Endodermal cell (in vitro differentiated cells): ENCODE measurements at regions not wholly inside any gene's neighbourhood (a gene's known extent, or its start where the extent isn't known, plus 50 kb on each side); places are given as distances from the start of the nearest gene placed in this dataset.

Experiments used
- DNase-seq: peaks from one replicate; pipeline ENCODE4 v3.0.0-alpha.2; 2017
- H3K27ac ChIP-seq: 2 replicates; pipeline ENCODE4 v1.5.1; 2013; ENCODE audit warnings: mild to moderate bottlenecking, low read depth, low read length, moderate library complexity
- H3K27me3 ChIP-seq: 2 replicates; pipeline ENCODE4 v1.6.1; 2013; ENCODE audit warnings: mild to moderate bottlenecking, low read length, moderate library complexity; ENCODE audit not compliant: insufficient read depth, control insufficient read depth, poor library complexity, severe bottlenecking
- H3K36me3 ChIP-seq: 2 replicates; pipeline ENCODE4 v1.7.0; 2013; ENCODE audit warnings: mild to moderate bottlenecking, low read length, moderate library complexity; ENCODE audit not compliant: control insufficient read depth, insufficient read depth
- H3K4me1 ChIP-seq: one replicate; pipeline ENCODE4 v1.7.0; 2013; ENCODE audit warnings: low read length; ENCODE audit not compliant: control insufficient read depth, insufficient read depth
- H3K4me3 ChIP-seq: 2 replicates; pipeline ENCODE4 v1.5.1; 2013; ENCODE audit warnings: mild to moderate bottlenecking, low read length, moderate library complexity
- H3K9ac ChIP-seq: 2 replicates; pipeline ENCODE4 v1.6.1; 2013; ENCODE audit warnings: mild to moderate bottlenecking, low read length, moderate library complexity; ENCODE audit not compliant: poor library complexity, severe bottlenecking; ENCODE audit errors: extremely low read depth
- H3K9me3 ChIP-seq: 2 replicates; pipeline ENCODE4 v1.6.1; 2013; ENCODE audit warnings: mild to moderate bottlenecking, low read length, moderate library complexity; ENCODE audit not compliant: control insufficient read depth
- H3K27ac Mint-ChIP-seq: 2 replicates; pipeline ENCODE4 v1.8.0; 2020; ENCODE audit warnings: mixed read lengths
- H3K27me3 Mint-ChIP-seq: 2 replicates; pipeline ENCODE4 v1.8.0; 2021; ENCODE audit warnings: mild to moderate bottlenecking, mixed read lengths; ENCODE audit not compliant: insufficient read depth
- H3K36me3 Mint-ChIP-seq: 2 replicates; pipeline ENCODE4 v1.8.0; 2020; ENCODE audit warnings: low read depth, mixed read lengths
- H3K4me1 Mint-ChIP-seq: 2 replicates; pipeline ENCODE4 v1.8.0; 2020; ENCODE audit warnings: mixed read lengths
- H3K4me3 Mint-ChIP-seq: 2 replicates; pipeline ENCODE4 v1.8.0; 2020; ENCODE audit warnings: mild to moderate bottlenecking, moderate library complexity, mixed read lengths
- H3K9me3 Mint-ChIP-seq: 2 replicates; pipeline ENCODE4 v1.8.0; 2020; ENCODE audit warnings: mild to moderate bottlenecking, mixed read lengths
- CTCF ChIP-seq: fragments of 200-600 bp; sonication (generic); conservative IDR thresholded peaks from 2 replicates; pipeline ENCODE4 v1.5.0; 2021; ENCODE audit warnings: antibody characterized with exemption, mild to moderate bottlenecking
- WGBS, 2 experiments: methylation state at CpG; one replicate each; pipeline versions ENCODE4 v1.1.5 to v1.1.7; 2013; ENCODE audit warnings: missing lambda C conversion rate in 2 of 2, mixed read lengths in 1 of 2; ENCODE audit not compliant: insufficient coverage in 1 of 2, insufficient read length in 1 of 2; 5-methylcytosine and 5-hydroxymethylcytosine counted together

GRCh38 chr12:4822572-4822971 is 87.1 kb upstream of the KCNA1 start:
- WGBS, 2 experiments, result 90 to 92% methylated on average over 10 to 11 of the region's 11 CpGs
- no peaks in the 10 kb centered on the region for H3K4me1 ChIP-seq
- H3K36me3 Mint-ChIP-seq, result no peaks in the 10 kb centered on the region

GRCh38 chr12:4824380-4824779 is 85.3 kb upstream of the KCNA1 start:
- Mint-ChIP-seq H3K4me1 (no peaks in the 10 kb centered on the region), H3K27ac (no peak overlapping the region), H3K36me3 (no peaks in the 10 kb centered on the region), H3K9me3 (no peaks in the 10 kb centered on the region), H3K4me3 (no peak overlapping the region), H3K27me3 (peaks cover 21% of the 10 kb centered on the region)
- H3K36me3 ChIP-seq, result no peaks in the 10 kb centered on the region
- no peaks in the 10 kb centered on the region for H3K4me1 ChIP-seq
- H3K9ac ChIP-seq, result no peak overlapping the region
- TF ChIP-seq CTCF, result no peak
- H3K9me3 ChIP-seq, result no peaks in the 10 kb centered on the region
- peaks cover 44% of the 10 kb centered on the region for H3K27me3 ChIP-seq
- H3K27ac ChIP-seq, result no peak overlapping the region
- DNase-seq, result no peak
- 91% methylated on average over 8 of the region's 8 CpGs for WGBS, 2 experiments
- no peak overlapping the region for H3K4me3 ChIP-seq

More at GRCh38 chr12:4822572-4822971, 87.1 kb upstream of the KCNA1 start:
- no peaks in the 10 kb centered on the region for H3K9me3 ChIP-seq
- H3K27ac ChIP-seq, result no peak overlapping the region
- no peak for DNase-seq
- peaks cover 24% of the 10 kb centered on the region for H3K27me3 Mint-ChIP-seq
- no peak overlapping the region for H3K27ac Mint-ChIP-seq
- H3K27me3 ChIP-seq, result peaks cover 41% of the 10 kb centered on the region
- no peak overlapping the region for H3K9ac ChIP-seq
- H3K4me3 Mint-ChIP-seq, result no peak overlapping the region
- H3K36me3 ChIP-seq, result no peaks in the 10 kb centered on the region
- H3K9me3 Mint-ChIP-seq, result no peaks in the 10 kb centered on the region
- TF ChIP-seq CTCF, result no peak
- no peaks in the 10 kb centered on the region for H3K4me1 Mint-ChIP-seq
- no peak overlapping the region for H3K4me3 ChIP-seq

GRCh38 chr12:4825011-4825858 is 84.5 kb upstream of the KCNA1 start:
- peaks cover 24% of the 10 kb centered on the region for H3K27me3 Mint-ChIP-seq
- DNase-seq, result no peak
- WGBS, 2 experiments, result 91 to 92% methylated on average over 3 of the region's 4 CpGs

More at GRCh38 chr12:4825011-4825858, 84.5 kb upstream of the KCNA1 start:
- peaks cover 44% of the 10 kb centered on the region for H3K27me3 ChIP-seq
- TF ChIP-seq CTCF, result no peak
- Mint-ChIP-seq H3K4me3 (no peak overlapping the region), H3K36me3 (no peaks in the 10 kb centered on the region), H3K27ac (no peak overlapping the region), H3K4me1 (no peaks in the 10 kb centered on the region), H3K9me3 (no peaks in the 10 kb centered on the region)
- H3K36me3 ChIP-seq, result no peaks in the 10 kb centered on the region
- no peaks in the 10 kb centered on the region for H3K9me3 ChIP-seq
- no peaks in the 10 kb centered on the region for H3K4me1 ChIP-seq
- no peak overlapping the region for H3K9ac ChIP-seq
- no peak overlapping the region for H3K4me3 ChIP-seq
- no peak overlapping the region for H3K27ac ChIP-seq
